ENCODE measurements at regions not wholly inside any gene's neighbourhood (a gene's known extent, or its start where the extent isn't known, plus 50 kb on each side); places are given as distances from the start of the nearest gene placed in this dataset.

GRCh38 chr1:57678138-57678537, 254.3 kb upstream of the DAB1 start:
- TF ChIP-seq CTCF (IDR thresholded peaks at IDR 0.05; ENCODE audit: insufficient read depth, low read depth, low read length) (no peak), EZH2 (IDR thresholded peaks at IDR 0.05; ENCODE audit: insufficient read depth, low read length) (no peak)

Measured in astrocyte (in vitro differentiated cells and primary cell).